ENCODE measurements at regions not wholly inside any gene's neighbourhood (a gene's known extent, or its start where the extent isn't known, plus 50 kb on each side); places are given as distances from the start of the nearest gene placed in this dataset.

DNA sequence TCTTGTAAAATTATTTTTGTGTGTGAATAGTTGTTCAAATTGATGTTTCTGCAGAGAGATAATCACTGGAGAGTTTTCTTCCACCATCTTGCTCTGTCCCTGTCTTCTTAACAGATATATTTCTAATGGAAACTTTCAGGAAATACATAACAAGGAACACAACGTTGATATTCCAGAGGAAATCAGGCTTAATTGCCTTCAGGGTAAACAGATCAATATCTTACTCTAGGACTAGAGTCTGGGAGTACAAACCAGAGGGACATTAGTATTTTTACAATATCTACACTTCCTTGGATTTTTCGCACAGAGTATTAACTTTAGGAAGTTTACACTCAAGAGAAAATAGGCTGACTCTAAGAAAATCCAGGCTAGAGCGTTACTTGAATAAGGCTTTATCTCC is 159.1 kb downstream of the PFKFB3 start:
- CTCF ChIA-PET: no interaction called here

DNA sequence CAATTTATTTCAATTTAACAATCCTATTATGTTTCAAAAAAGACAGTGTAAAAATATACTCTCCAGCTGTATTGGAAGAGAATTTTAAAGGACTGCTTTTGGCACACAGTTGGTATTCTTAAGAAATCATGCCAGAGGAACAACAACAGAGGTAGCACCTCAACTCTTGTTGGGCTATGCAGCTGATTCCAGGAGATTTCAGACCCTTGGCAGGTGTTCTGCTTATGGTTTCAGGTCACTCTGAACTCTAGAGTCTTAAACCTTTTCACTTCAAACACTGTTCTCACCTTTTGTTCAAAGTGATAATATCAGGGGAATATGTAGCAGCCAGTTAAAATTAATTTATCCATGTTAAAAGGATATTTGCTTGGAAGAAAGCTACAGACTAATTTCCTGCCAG is 160.1 kb downstream of the PFKFB3 start:
- POLR2A ChIA-PET: no interaction called here
- Histone ChIP-seq H3K9me3 (ENCODE audit: control insufficient read depth in 1 of 2, insufficient read depth in 1 of 2, low read depth in 1 of 2, low read length in 2 of 2) (0 out of 4 replicates have a peak, but pooled peaks cover 0 to 4% of the 10 kb centered on the region in 2 experiments), H3K27me3 (ENCODE audit: insufficient read depth, low read length) (no peaks in the 10 kb centered on the region), H3K36me3 (ENCODE audit: control insufficient read depth in 1 of 2, insufficient read depth in 2 of 2, low read length in 2 of 2) (no peaks in the 10 kb centered on the region), H3K79me2 (ENCODE audit: insufficient read depth, low read length) (no peaks in the 10 kb centered on the region), H3K4me2 (ENCODE audit: low read length) (no peak overlapping the region), H3K4me1 (ENCODE audit: control insufficient read depth in 1 of 2, insufficient read depth in 2 of 2, low read length in 2 of 2) (no peaks in the 10 kb centered on the region), H3K9ac (ENCODE audit: low read length) (no peak overlapping the region), H4K20me1 (ENCODE audit: insufficient read depth) (no peaks in the 10 kb centered on the region), H3K9me2 (ENCODE audit: insufficient read depth) (no peaks in the 10 kb centered on the region), H3K27ac (ENCODE audit: low read depth, low read length) (no peak overlapping the region), H3K4me3 (replicated peaks in 1 of 2; ENCODE audit: low read depth in 1 of 2, low read length in 2 of 2) (no peak overlapping the region), H2AFZ (ENCODE audit: low read depth, low read length, poor library complexity, severe bottlenecking) (no peak overlapping the region)
- CTCF ChIA-PET: no interaction called here
- DNase-seq (ENCODE audit: low read depth, low spot score): no peak
- intact Hi-C loops (cut with micrococcal nuclease): no loop called here
- RAD21 ChIA-PET (ENCODE audit: low non-redundant PET in 1 of 2, low total read pairs in 2 of 2, uncharacterized antibody in 2 of 2, unreplicated experiment in 2 of 2): no interaction called here
- BruUV-seq (replicated peaks): no TSS peak
- no peak for ATAC-seq
- TF ChIP-seq, protein P1, sequence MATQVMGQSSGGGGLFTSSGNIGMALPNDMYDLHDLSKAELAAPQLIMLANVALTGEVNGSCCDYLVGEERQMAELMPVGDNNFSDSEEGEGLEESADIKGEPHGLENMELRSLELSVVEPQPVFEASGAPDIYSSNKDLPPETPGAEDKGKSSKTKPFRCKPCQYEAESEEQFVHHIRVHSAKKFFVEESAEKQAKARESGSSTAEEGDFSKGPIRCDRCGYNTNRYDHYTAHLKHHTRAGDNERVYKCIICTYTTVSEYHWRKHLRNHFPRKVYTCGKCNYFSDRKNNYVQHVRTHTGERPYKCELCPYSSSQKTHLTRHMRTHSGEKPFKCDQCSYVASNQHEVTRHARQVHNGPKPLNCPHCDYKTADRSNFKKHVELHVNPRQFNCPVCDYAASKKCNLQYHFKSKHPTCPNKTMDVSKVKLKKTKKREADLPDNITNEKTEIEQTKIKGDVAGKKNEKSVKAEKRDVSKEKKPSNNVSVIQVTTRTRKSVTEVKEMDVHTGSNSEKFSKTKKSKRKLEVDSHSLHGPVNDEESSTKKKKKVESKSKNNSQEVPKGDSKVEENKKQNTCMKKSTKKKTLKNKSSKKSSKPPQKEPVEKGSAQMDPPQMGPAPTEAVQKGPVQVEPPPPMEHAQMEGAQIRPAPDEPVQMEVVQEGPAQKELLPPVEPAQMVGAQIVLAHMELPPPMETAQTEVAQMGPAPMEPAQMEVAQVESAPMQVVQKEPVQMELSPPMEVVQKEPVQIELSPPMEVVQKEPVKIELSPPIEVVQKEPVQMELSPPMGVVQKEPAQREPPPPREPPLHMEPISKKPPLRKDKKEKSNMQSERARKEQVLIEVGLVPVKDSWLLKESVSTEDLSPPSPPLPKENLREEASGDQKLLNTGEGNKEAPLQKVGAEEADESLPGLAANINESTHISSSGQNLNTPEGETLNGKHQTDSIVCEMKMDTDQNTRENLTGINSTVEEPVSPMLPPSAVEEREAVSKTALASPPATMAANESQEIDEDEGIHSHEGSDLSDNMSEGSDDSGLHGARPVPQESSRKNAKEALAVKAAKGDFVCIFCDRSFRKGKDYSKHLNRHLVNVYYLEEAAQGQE (IDR thresholded peaks at IDR 0.05; ENCODE audit: low read depth): no peak
- TF ChIP-seq, protein P2, sequence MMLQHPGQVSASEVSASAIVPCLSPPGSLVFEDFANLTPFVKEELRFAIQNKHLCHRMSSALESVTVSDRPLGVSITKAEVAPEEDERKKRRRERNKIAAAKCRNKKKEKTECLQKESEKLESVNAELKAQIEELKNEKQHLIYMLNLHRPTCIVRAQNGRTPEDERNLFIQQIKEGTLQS (IDR thresholded peaks at IDR 0.05): no peak
- TF ChIP-seq ZNF274 (IDR thresholded peaks at IDR 0.05; ENCODE audit: low read depth, low read length): no peak
- no peak for TF ChIP-seq SIN3A (IDR thresholded peaks at IDR 0.05; ENCODE audit: low read depth)
- no peak for TF ChIP-seq POLR2A (IDR thresholded peaks at IDR 0.05; ENCODE audit: borderline replicate concordance, extremely low read depth, insufficient read depth, insufficient read length)
- no peak for TF ChIP-seq POLR2AphosphoS5 (IDR thresholded peaks at IDR 0.05; ENCODE audit: low read depth, low read length)
- no peak for TF ChIP-seq CBX3 (IDR thresholded peaks at IDR 0.05; ENCODE audit: low read depth)
- TF ChIP-seq EGR1 (IDR thresholded peaks at IDR 0.05; ENCODE audit: low read depth): no peak
- TF ChIP-seq, protein P3, sequence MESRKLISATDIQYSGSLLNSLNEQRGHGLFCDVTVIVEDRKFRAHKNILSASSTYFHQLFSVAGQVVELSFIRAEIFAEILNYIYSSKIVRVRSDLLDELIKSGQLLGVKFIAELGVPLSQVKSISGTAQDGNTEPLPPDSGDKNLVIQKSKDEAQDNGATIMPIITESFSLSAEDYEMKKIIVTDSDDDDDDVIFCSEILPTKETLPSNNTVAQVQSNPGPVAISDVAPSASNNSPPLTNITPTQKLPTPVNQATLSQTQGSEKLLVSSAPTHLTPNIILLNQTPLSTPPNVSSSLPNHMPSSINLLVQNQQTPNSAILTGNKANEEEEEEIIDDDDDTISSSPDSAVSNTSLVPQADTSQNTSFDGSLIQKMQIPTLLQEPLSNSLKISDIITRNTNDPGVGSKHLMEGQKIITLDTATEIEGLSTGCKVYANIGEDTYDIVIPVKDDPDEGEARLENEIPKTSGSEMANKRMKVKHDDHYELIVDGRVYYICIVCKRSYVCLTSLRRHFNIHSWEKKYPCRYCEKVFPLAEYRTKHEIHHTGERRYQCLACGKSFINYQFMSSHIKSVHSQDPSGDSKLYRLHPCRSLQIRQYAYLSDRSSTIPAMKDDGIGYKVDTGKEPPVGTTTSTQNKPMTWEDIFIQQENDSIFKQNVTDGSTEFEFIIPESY (IDR thresholded peaks at IDR 0.05; ENCODE audit: extremely low read depth, insufficient replicate concordance, low read length): no peak
- no peak for TF ChIP-seq TCF7L2 (IDR thresholded peaks at IDR 0.05; ENCODE audit: borderline replicate concordance, extremely low read depth, insufficient read depth, insufficient read length)
- no peak for TF ChIP-seq ZFX (IDR thresholded peaks at IDR 0.05)

More for the DNA sequence above, 159.1 kb downstream of the PFKFB3 start:
- BruUV-seq (replicated peaks): no TSS peak
- no peak for DNase-seq (ENCODE audit: low read depth, low spot score)
- Histone ChIP-seq H2AFZ (ENCODE audit: low read depth, low read length, poor library complexity, severe bottlenecking) (no peak overlapping the region), H4K20me1 (ENCODE audit: insufficient read depth) (no peaks in the 10 kb centered on the region), H3K27ac (ENCODE audit: low read depth, low read length) (no peak overlapping the region), H3K4me2 (ENCODE audit: low read length) (no peak overlapping the region), H3K4me3 (replicated peaks in 1 of 2; ENCODE audit: low read depth in 1 of 2, low read length in 2 of 2) (no peak overlapping the region), H3K4me1 (ENCODE audit: control insufficient read depth in 1 of 2, insufficient read depth in 2 of 2, low read length in 2 of 2) (no peaks in the 10 kb centered on the region), H3K36me3 (ENCODE audit: control insufficient read depth in 1 of 2, insufficient read depth in 2 of 2, low read length in 2 of 2) (no peaks in the 10 kb centered on the region), H3K27me3 (ENCODE audit: insufficient read depth, low read length) (no peaks in the 10 kb centered on the region), H3K9me3 (ENCODE audit: control insufficient read depth in 1 of 2, insufficient read depth in 1 of 2, low read depth in 1 of 2, low read length in 2 of 2) (0 out of 4 replicates have a peak, but pooled peaks cover 0 to 4% of the 10 kb centered on the region in 2 experiments), H3K79me2 (ENCODE audit: insufficient read depth, low read length) (no peaks in the 10 kb centered on the region), H3K9me2 (ENCODE audit: insufficient read depth) (no peaks in the 10 kb centered on the region), H3K9ac (ENCODE audit: low read length) (no peak overlapping the region)
- intact Hi-C loops (cut with micrococcal nuclease): no loop called here
- ChIA-PET RAD21 (ENCODE audit: low non-redundant PET in 1 of 2, low total read pairs in 2 of 2, uncharacterized antibody in 2 of 2, unreplicated experiment in 2 of 2) (no interaction called here), POLR2A (no interaction called here)
- ATAC-seq: no peak
- TF ChIP-seq, protein P3 (IDR thresholded peaks at IDR 0.05; ENCODE audit: extremely low read depth, insufficient replicate concordance, low read length): no peak
- no peak for TF ChIP-seq EZH2 (IDR thresholded peaks at IDR 0.05)

Data from HCT116 (cell line).